Hepatocyte (in vitro differentiated cells): ENCODE measurements at regions not wholly inside any gene's neighbourhood (a gene's known extent, or its start where the extent isn't known, plus 50 kb on each side); places are given as distances from the start of the nearest gene placed in this dataset.

ENCODE experiments used
- DNase-seq: peaks from one replicate; pipeline ENCODE4 v3.0.0-alpha.2; 2016; ENCODE audit warnings: low spot score
- H2AFZ ChIP-seq: fragments of 200-600 bp; sonication (generic); 2 replicates; pipeline ENCODE4 v1.6.0; 2016; ENCODE audit warnings: antibody characterized with exemption, mild to moderate bottlenecking
- H3K27ac ChIP-seq: fragments of 200-600 bp; sonication (generic); 2 replicates; pipeline ENCODE4 v1.5.1; 2016; ENCODE audit warnings: mild to moderate bottlenecking
- H3K27me3 ChIP-seq: fragments of 200-600 bp; sonication (generic); 2 replicates; pipeline ENCODE4 v1.6.1; 2016
- H3K36me3 ChIP-seq: fragments of 200-600 bp; sonication (generic); replicated peaks from 2 replicates; pipeline ENCODE4 v1.5.1; 2016; ENCODE audit warnings: low read depth; ENCODE audit not compliant: insufficient read depth
- H3K4me1 ChIP-seq: fragments of 200-600 bp; sonication (generic); 2 replicates; pipeline ENCODE4 v1.5.1; 2016; ENCODE audit warnings: mild to moderate bottlenecking, moderate library complexity; ENCODE audit not compliant: insufficient read depth
- H3K4me2 ChIP-seq: fragments of 200-600 bp; sonication (generic); 2 replicates; pipeline ENCODE4 v1.6.0; 2016
- H3K4me3 ChIP-seq: fragments of 200-600 bp; sonication (generic); 2 replicates; pipeline ENCODE4 v1.5.1; 2016; ENCODE audit warnings: mild to moderate bottlenecking
- H3K79me2 ChIP-seq: fragments of 200-600 bp; sonication (generic); 2 replicates; pipeline ENCODE4 v1.6.0; 2017; ENCODE audit warnings: mild to moderate bottlenecking
- H3K9me2 ChIP-seq: fragments of 200-600 bp; sonication (generic); replicated peaks from 2 replicates; pipeline ENCODE4 v1.6.0; 2017; ENCODE audit warnings: mild to moderate bottlenecking; ENCODE audit not compliant: insufficient read depth
- H3K9me3 ChIP-seq: fragments of 200-600 bp; sonication (generic); 2 replicates; pipeline ENCODE4 v1.5.1; 2016; ENCODE audit warnings: low read depth, mild to moderate bottlenecking
- H4K20me1 ChIP-seq: fragments of 200-600 bp; sonication (generic); 2 replicates; pipeline ENCODE4 v1.6.0; 2016; ENCODE audit warnings: mild to moderate bottlenecking; ENCODE audit not compliant: insufficient read depth, poor library complexity, severe bottlenecking
- EZH2 ChIP-seq: fragments of 200-600 bp; sonication (generic); IDR thresholded peaks from 2 replicates; pipeline ENCODE4 v1.6.1; 2016; ENCODE audit warnings: antibody characterized with exemption, mild to moderate bottlenecking, borderline replicate concordance
- EZH2phosphoT487 ChIP-seq: fragments of 200-600 bp; sonication (generic); IDR thresholded peaks from one replicate; pipeline ENCODE4 v1.6.1; 2018; ENCODE audit warnings: antibody characterized with exemption, mild to moderate bottlenecking, low read depth, moderate library complexity; ENCODE audit not compliant: unreplicated experiment, severe bottlenecking
- WGBS: methylation state at CpG from one replicate; pipeline ENCODE4 v1.1.6; 2016; ENCODE audit warnings: low lambda C conversion rate; ENCODE audit errors: missing lambda C conversion rate; 5-methylcytosine and 5-hydroxymethylcytosine counted together
- TF ChIP-seq, protein P1 (sequence below): fragments of 200-600 bp; sonication (generic); IDR thresholded peaks from 2 replicates; pipeline ENCODE4 v1.5.1; 2016; ENCODE audit warnings: antibody characterized with exemption, mild to moderate bottlenecking; ENCODE audit not compliant: poor library complexity

DNA sequence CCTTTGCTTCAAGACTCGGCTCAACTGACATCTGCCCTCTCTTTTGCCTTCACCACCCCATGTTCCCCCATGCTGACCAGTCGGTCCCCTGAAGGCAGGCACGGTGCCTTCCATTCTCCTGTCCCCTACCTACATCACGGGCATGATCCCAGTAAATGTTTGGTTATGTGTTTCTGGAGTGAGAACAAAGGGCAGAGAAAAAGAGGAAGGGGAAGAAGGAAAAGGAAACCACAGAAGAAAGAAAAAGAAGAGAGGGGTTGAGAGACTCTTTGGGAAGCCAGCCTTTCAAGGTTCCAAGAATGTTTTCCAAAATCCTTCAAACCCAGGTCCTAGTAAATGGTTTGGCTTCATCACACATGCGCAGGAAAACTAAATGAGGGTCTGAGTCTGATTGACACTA, 84.9 kb downstream of the CDC7 start:
- Histone ChIP-seq H4K20me1 (no peaks in the 10 kb centered on the region), H3K4me2 (no peak overlapping the region), H3K9me3 (no peaks in the 10 kb centered on the region), H3K27me3 (no peaks in the 10 kb centered on the region), H3K79me2 (no peaks in the 10 kb centered on the region), H3K4me3 (no peak overlapping the region), H2AFZ (no peak overlapping the region), H3K27ac (no peak overlapping the region), H3K9me2 (no peaks in the 10 kb centered on the region), H3K36me3 (no peaks in the 10 kb centered on the region), H3K4me1 (peaks cover 13% of the 10 kb centered on the region)
- 83% methylated on average over 5 of the region's 5 CpGs for WGBS
- DNase-seq, result no peak
- TF ChIP-seq, protein P1, sequence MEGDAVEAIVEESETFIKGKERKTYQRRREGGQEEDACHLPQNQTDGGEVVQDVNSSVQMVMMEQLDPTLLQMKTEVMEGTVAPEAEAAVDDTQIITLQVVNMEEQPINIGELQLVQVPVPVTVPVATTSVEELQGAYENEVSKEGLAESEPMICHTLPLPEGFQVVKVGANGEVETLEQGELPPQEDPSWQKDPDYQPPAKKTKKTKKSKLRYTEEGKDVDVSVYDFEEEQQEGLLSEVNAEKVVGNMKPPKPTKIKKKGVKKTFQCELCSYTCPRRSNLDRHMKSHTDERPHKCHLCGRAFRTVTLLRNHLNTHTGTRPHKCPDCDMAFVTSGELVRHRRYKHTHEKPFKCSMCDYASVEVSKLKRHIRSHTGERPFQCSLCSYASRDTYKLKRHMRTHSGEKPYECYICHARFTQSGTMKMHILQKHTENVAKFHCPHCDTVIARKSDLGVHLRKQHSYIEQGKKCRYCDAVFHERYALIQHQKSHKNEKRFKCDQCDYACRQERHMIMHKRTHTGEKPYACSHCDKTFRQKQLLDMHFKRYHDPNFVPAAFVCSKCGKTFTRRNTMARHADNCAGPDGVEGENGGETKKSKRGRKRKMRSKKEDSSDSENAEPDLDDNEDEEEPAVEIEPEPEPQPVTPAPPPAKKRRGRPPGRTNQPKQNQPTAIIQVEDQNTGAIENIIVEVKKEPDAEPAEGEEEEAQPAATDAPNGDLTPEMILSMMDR, result no peak
- TF ChIP-seq EZH2 (no peak), EZH2phosphoT487 (no peak)

DNA sequence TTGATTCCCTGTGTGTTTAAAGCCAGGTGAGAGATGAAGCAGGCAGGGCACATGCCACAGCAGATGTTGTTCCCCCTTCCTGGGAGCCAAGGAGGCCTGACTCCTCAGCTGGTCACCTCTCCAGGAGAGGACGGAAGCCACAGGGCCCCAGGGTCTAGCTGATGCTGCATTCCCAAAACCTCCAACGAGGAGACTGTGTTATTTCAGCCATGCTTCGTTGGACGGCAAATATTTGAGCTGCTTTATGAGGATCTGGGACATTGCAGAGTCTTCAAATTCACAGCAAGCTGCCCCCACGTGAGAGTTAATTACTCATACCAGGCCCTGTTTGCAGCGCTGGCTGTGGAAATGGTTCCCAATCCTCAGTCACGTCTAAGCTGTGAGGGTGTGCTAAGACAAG, 85.3 kb downstream of the CDC7 start:
- H3K27me3 ChIP-seq, result no peaks in the 10 kb centered on the region
- no peaks in the 10 kb centered on the region for H3K9me3 ChIP-seq
- H4K20me1 ChIP-seq, result no peaks in the 10 kb centered on the region
- no peaks in the 10 kb centered on the region for H3K79me2 ChIP-seq
- H3K36me3 ChIP-seq, result no peaks in the 10 kb centered on the region
- no peak for DNase-seq
- no peak overlapping the region for H3K27ac ChIP-seq
- no peaks in the 10 kb centered on the region for H3K9me2 ChIP-seq
- 44% methylated on average over 7 of the region's 7 CpGs for WGBS
- H3K4me1 ChIP-seq, result peaks cover 13% of the 10 kb centered on the region
- TF ChIP-seq EZH2phosphoT487, result no peak
- TF ChIP-seq, protein P1, result no peak
- no peak for TF ChIP-seq EZH2
- H3K4me2 ChIP-seq, result no peak overlapping the region
- H2AFZ ChIP-seq, result no peak overlapping the region
- no peak overlapping the region for H3K4me3 ChIP-seq

DNA sequence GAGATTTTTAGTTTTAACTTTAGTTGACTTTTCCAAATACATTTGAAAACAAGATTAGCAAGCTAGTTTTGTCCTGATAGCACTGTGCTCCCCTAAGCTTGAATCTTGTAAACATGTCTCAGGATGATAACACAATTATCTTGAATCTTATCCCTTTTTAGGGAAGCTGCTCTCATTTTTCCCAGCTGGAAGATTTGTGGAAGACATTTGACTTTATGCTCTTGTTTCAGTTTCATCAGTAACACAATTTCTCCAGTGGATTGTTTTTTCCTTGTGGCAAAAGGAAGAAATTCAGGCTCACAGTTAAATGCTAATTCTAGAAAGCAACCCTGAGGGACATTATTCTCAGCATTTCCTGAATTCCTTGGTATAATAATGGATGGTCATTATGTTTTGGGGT, 88.8 kb downstream of the CDC7 start:
- TF ChIP-seq, protein P1, result no peak
- TF ChIP-seq EZH2 (no peak), EZH2phosphoT487 (no peak)
- no peaks in the 10 kb centered on the region for H4K20me1 ChIP-seq
- no peak for DNase-seq
- no peaks in the 10 kb centered on the region for H3K79me2 ChIP-seq
- H3K4me3 ChIP-seq, result no peak overlapping the region
- peak overlapping the region; percentile 5 for H3K27ac ChIP-seq
- no peaks in the 10 kb centered on the region for H3K36me3 ChIP-seq
- no peak overlapping the region for H3K4me2 ChIP-seq
- H3K9me3 ChIP-seq, result no peaks in the 10 kb centered on the region
- H3K4me1 ChIP-seq, result peaks cover 12% of the 10 kb centered on the region
- no peaks in the 10 kb centered on the region for H3K27me3 ChIP-seq
- H3K9me2 ChIP-seq, result no peaks in the 10 kb centered on the region
- no peak overlapping the region for H2AFZ ChIP-seq
